ENCODE measurements at regions not wholly inside any gene's neighbourhood (a gene's known extent, or its start where the extent isn't known, plus 50 kb on each side); places are given as distances from the start of the nearest gene placed in this dataset.
"Not testable (repeated sequence)": the region's sequence is repeated elsewhere in the genome, so short reads cannot be mapped to it uniquely, and the experiment has no call there.

DNA sequence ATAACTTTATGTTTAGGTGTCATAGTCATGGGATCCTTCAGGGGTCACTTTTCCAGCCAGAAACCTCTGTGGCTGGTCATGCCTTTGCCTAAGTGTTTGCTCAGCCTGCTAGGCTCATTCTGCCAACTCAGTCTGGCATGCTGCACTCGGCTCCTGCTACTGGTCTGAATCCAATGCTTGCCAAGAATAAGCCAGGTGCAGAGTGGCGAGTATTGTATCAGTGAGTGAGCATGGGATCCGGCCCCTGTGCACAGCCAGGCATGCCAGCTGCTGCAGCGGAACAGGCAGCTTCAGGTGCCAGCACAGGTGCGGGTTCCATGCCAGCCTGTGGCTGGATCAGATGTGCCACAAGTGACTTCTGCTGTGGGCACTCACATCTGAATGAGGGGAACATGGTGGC lies 1269.3 kb upstream of the CNTN5 start:
- no peak for DNase-seq

DNA sequence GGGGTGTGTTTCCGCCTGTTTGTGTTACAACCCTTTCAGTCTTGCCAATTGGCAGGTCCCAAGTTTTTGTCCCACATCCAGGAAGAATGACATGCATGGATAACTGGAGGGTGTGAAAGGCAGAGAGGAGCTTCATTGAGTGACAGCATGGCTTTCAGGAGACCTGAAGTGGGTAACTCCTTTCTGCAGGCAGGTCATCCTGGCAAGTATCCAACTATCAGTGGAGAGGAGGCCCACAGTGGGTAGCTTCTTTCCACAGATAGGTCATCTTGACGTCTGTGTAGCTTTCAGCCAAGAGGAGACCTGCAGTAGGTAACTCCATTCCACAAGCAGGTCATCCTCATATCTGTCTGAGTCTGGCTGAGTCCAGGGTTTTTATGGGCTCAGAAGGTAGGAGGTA lies 1268.8 kb upstream of the CNTN5 start:
- DNase-seq, result no peak

GRCh38 chr11:97754976-97755375 lies 1265.8 kb upstream of the CNTN5 start:
- no peak for DNase-seq

GRCh38 chr11:97756571-97757335 lies 1264.0 kb upstream of the CNTN5 start:
- no peak for DNase-seq

DNA sequence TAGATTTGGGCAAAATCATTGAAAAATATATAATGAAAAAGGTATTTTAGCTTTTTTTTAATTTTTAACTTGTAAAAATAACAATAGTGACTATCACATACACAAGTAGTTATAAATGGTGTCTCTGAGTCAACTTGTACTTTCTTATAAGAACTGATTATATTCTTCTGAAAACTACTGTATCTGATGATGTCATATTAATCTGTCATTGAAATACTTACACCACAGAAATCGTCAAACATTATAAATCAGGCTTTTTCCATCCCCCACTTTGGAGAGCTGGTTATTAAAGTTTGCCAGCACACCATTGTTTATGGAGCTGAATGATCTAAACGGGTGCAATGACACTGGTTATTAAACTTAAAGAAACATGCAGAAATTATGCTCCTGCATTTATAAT lies 1259.6 kb upstream of the CNTN5 start:
- no peak for DNase-seq

DNA sequence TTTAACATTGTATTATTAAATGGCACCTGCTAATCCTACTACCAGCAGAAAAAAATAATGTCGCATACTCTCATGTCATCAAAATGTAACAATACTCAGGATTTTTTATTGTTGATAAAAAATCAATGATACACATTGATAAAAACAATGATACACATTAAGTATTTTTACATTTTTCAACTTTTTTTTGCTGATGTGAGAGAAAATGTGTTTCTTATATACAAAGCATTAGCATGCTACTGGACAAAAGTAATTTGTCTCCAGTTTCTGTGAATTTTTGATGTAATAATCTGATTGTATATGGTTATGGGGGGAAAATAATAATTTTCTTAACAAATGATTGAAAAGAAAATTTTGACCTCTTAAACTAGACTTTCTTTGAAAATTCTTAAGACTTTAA lies 1256.6 kb upstream of the CNTN5 start:
- DNase-seq, result no peak

GRCh38 chr11:97764605-97765004 lies 1256.1 kb upstream of the CNTN5 start:
- DNase-seq, result no peak

DNA sequence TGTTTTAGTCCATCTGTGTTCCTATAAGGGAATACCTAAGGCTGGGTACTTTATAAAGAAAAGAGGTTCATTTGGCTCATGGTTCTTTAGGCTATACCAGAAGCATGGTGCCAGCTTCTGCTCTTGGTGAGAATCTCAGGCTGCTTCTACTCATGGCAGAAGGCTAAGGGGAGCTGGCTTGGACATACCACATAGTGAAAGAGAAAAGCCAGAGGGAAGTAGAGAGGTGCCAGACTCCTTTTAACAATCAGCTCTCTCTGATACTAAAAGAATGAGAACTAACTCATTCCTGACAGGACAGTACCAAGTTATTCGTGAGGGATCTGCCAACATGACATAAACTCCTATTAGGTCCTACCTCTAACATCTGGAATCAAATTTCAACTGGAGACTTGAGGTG lies 1250.2 kb upstream of the CNTN5 start:
- no peak for DNase-seq

- peak; percentile 5 for DNase-seq
Measured at GRCh38 chr11:97772705-97773104, 1248.0 kb upstream of the CNTN5 start.

DNA sequence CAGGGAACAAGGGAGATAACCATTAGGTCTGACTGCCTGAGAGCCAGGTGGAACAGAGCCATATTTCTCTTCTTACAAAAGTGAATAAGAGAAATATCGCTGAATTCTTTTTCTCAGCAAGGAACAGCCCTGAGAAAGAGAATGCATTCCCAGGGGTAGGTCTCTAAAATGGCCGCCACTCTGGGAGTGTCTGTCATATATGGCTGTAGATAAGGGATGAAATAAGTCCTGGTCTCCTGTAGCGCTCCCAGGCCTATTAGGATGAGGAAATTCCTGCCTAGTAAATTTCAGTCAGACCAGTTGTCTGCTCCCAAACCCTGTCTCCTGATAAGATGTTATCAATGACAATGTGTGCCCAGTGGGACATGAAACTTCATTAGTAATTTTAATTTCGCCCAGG lies 1236.4 kb upstream of the CNTN5 start:
- DNase-seq, result not testable (repeated sequence)

DNA sequence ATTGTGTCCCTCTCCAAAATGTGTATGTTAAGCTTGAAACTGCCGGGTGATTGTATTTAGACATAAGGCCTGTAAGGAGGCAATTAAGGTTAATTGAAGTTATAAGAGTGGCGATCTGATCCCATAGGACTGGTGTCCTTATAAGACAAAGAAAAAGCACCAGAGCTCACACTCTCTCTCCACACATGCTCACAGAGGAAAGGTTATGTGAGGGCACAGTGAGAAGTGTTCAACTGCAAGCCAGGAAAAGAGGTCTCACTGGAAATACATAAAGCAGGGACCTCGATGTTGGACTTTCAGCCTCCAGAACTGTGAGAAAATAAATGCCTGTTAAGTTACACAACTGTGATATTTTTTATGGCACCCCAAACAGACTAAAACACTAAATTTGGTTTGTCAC lies 1233.8 kb upstream of the CNTN5 start:
- DNase-seq, result no peak

GRCh38 chr11:97794876-97795275 lies 1225.9 kb upstream of the CNTN5 start:
- no peak for DNase-seq

- DNase-seq, result no peak
Measured at GRCh38 chr11:97800891-97801290, 1219.9 kb upstream of the CNTN5 start.

DNA sequence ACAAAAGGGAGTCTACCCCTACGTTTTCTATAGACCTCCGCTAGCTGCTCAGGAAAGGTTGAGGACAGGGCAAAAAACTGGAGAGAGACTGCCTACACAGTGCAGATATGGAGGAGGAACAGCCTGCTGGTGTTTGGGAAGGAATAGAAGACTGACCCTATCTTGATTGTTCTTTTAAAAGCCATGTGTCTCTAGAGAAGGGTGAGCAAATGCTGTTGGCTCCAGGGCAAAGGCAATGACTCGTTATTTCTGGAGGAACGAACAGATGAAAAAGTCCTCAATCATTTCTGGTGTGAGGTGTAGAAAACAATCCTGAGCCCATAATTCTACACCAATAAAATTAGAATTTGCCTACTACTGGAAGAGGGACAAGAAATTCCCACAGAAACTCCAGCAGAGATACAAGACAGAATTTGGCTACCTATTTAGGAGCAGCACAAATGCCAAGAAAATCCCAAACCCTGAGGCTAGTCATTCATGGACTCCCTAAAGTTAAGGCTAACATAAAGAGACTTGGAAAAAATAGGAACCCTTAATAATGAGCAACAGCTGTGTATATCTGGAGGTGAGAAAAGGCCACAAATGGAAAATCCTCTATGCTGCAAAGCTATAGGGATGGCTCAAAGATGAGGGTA lies 1206.3 kb upstream of the CNTN5 start:
- DNase-seq, result no peak

GRCh38 chr11:97815667-97816066 lies 1205.1 kb upstream of the CNTN5 start:
- no peak for DNase-seq

- no peak for DNase-seq
Measured at GRCh38 chr11:97832451-97832850, 1188.3 kb upstream of the CNTN5 start.

DNA sequence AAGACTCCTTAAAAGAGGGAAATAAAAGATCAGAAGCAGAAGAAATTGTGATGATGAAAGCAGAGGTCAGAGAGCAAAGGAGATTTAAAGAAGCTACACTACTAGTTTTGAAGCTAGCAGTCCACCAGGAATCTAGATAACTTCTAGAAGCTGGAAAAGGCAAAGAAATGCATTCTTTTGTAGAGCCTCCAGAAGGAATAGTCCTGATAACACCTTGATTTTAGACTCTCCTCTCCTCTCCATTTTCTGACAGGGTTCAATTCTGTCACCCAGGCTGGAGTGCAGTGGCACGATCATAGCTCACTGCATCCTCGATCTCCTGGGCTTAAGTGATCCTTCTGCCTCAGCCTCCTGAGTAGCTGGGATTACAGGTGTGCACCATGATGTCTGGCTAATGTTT lies 1187.3 kb upstream of the CNTN5 start:
- no peak for DNase-seq

GRCh38 chr11:97844016-97844415 lies 1176.7 kb upstream of the CNTN5 start:
- no peak for DNase-seq

GRCh38 chr11:97847730-97848129 lies 1173.0 kb upstream of the CNTN5 start:
- no peak for DNase-seq

- DNase-seq, result no peak
Measured at GRCh38 chr11:97850701-97851100, 1170.0 kb upstream of the CNTN5 start.

GRCh38 chr11:97854357-97854756 lies 1166.4 kb upstream of the CNTN5 start:
- DNase-seq, result no peak

DNA sequence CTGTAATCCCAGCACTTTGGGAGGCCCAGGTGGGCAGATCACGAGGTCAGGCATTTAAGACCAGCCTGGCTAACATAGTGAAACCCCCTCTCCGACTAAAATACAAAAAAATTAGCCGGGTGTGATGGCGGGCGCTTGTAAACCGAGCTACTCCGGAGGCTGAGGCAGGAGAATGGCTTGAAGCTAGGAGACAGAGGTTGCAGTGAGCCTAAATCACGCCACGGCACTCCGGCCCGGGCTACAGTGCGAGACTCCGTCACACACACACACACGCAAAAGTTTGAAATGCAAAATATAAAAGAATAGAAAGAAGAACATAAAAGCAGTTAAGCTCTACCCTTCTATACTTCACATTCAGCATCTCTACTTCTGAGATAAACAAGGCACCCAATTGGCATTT lies 1165.9 kb upstream of the CNTN5 start:
- DNase-seq, result no peak

- no peak for DNase-seq
Measured at GRCh38 chr11:97856666-97857065, 1164.1 kb upstream of the CNTN5 start.

DNA sequence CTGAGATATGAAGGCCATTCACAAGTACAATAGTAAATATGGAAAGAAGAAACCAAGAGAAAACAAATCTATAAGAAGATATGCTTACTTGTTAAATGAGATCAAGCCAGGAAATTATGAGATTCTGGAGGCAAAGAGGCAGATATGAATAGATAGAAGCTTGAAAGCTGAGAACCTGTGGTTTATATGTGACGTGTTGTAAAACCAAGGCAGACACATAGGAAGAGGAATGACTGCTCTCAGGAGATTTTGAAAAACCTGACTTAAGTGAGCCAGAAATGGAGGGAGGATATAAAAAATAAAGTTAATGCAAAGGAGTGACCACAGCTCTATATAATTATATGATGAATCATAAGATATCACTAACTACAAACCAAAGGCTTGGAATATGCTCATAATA lies 1160.5 kb upstream of the CNTN5 start:
- no peak for DNase-seq

All from muscle of arm (tissue), 1 donor.